Heart left ventricle (tissue), 16 donors: ENCODE measurements at regions not wholly inside any gene's neighbourhood (a gene's known extent, or its start where the extent isn't known, plus 50 kb on each side); places are given as distances from the start of the nearest gene placed in this dataset.

Experiments
- ATAC-seq, 4 donors: fragments of 200-7000 bp; cut with Tn5 transposase; one replicate each; pipeline ENCODE4 v1.9.1; 2020 to 2022; ENCODE audit warnings: moderate library complexity in 4 of 4, mild to moderate bottlenecking in 3 of 4, moderate number of reproducible peaks in 1 of 4
- DNase-seq, 5 donors: peaks; one replicate each; pipeline ENCODE4 v3.0.0-alpha.2; 2020
- H3K27ac ChIP-seq, 12 donors: fragments of 200-600 bp; sonication (generic) in 4 of 12; one replicate each; pipeline versions ENCODE4 v1.5.0 to v1.8.0; 2016 to 2022; ENCODE audit warnings: mild to moderate bottlenecking in 2 of 12
- H3K27me3 ChIP-seq, 9 donors: fragments of 200-600 bp; sonication (generic) in 2 of 9; one replicate each; pipeline versions ENCODE4 v1.5.1 to v1.8.0; 2016 to 2022; ENCODE audit warnings: mild to moderate bottlenecking in 3 of 9
- H3K36me3 ChIP-seq, 9 donors: fragments of 200-600 bp; sonication (generic) in 2 of 9; one replicate each; pipeline versions ENCODE4 v1.5.0 to v1.8.0; 2018 to 2022; ENCODE audit warnings: mild to moderate bottlenecking in 2 of 9
- H3K4me1 ChIP-seq, 12 donors: fragments of 200-600 bp; sonication (generic) in 4 of 12; one replicate each; pipeline versions ENCODE4 v1.5.0 to v1.8.0; 2016 to 2022; ENCODE audit warnings: mild to moderate bottlenecking in 3 of 12
- H3K4me3 ChIP-seq, 12 donors: fragments of 200-600 bp; sonication (generic) in 4 of 12; one replicate each; pipeline versions ENCODE4 v1.5.0 to v1.8.0; 2017 to 2022; ENCODE audit warnings: mild to moderate bottlenecking in 9 of 12, moderate library complexity in 4 of 12
- H3K9me3 ChIP-seq, 12 donors: fragments of 200-600 bp; sonication (generic) in 4 of 12; one replicate each; pipeline versions ENCODE4 v1.5.0 to v1.8.0; 2016 to 2022; ENCODE audit warnings: mild to moderate bottlenecking in 1 of 12
- CTCF ChIP-seq, 12 donors: fragments of 200-600 bp; sonication (generic) in 4 of 12; IDR thresholded peaks; one replicate each; pipeline versions ENCODE4 v1.5.0 to v1.8.0; 2018 to 2022; ENCODE audit warnings: antibody characterized with exemption in 12 of 12, mild to moderate bottlenecking in 5 of 12
- POLR2A ChIP-seq, 2 donors: fragments of 450-650 bp; IDR thresholded peaks; one replicate each; pipeline ENCODE4 v1.6.1; 2017; ENCODE audit warnings: antibody characterized with exemption in 2 of 2, mild to moderate bottlenecking in 2 of 2, moderate library complexity in 2 of 2
- WGBS, 4 donors: extraction: QIAGEN DNeasy Blood & Tissue Kit in 2 of 4; methylation state at CpG; one replicate each; pipeline versions ENCODE4 v1.1.5 to v1.1.7; 2013 to 2018; 5-methylcytosine and 5-hydroxymethylcytosine counted together
- intact Hi-C, 10 donors: fragments of 100-400 bp; cut with DNase I; formaldehyde crosslinking; loops; one replicate each; pipeline versions ENCODE4 v1.11.1 to v1.14.2; 2022
- donor health status: ischemic (EF 13 %, LVEDD 7.1; RV severe dilation, severe dysfunction).
- donor health status: healthy with polysubstance abuse.
- donor health status: DM: no; HTN: yes; CAD: no.
- donor health status: DM: no; HTN: no; CAD: no.
- donor health status: ischemic (EF 25% LVEDD 6.9; RV normal size, moderate dysfunction).
- donor health status: ischemic (EF 25% LVEDD 5.7; RV mildly dilated, moderate dysfunction).
- donor health status: healthy.
- donor health status: DM: yes; HTN: yes; CAD: no.
- donor health status: ischemic (EF 35%, LVEDD 5.7; RV mildly dilated, moderate dysfunction).
- donor health status: nonischemic (EF 11% LVEDD 7.7; RV severe dilation, severe dysfunction).
- donor health status: DM: yes; HTN: yes; CAD: no.
- donor health status: PGD.
- donor health status: ischemic (EF 29% LVEDD 5.4; RV normal size, mild dysfunction).
- donor health status: nonischemic (EF 23%, LVEDD 6.1; RV moderate dilation, normal function).

GRCh38 chr4:67291644-67292043, 253.7 kb downstream of the CENPC start:
- Histone ChIP-seq H3K4me3 (no peak overlapping the region), H3K4me1 (peaks cover 0 to 9% (median 0%) of the 10 kb centered on the region in 12 donors), H3K36me3 (no peaks in the 10 kb centered on the region), H3K27me3 (no peaks in the 10 kb centered on the region), H3K9me3 (peaks cover 0 to 6% (median 0%) of the 10 kb centered on the region in 12 donors), H3K27ac (no peak overlapping the region)
- WGBS, 4 donors = 37 to 55% (median 51%) methylated on average over 4 of the region's 4 CpGs
- intact Hi-C loops = no loop called here
- DNase-seq = no peak
- TF ChIP-seq CTCF (IDR thresholded peaks at IDR 0.05) (no peak), POLR2A (IDR thresholded peaks at IDR 0.05) (no peak)
- no peak for ATAC-seq

- peak in 1 of 12 donors; percentile 6 for TF ChIP-seq CTCF (IDR thresholded peaks at IDR 0.05)
- TF ChIP-seq POLR2A (IDR thresholded peaks at IDR 0.05) = no peak
- Histone ChIP-seq H3K27me3 (no peaks in the 10 kb centered on the region), H3K4me1 (peaks cover 0 to 9% (median 0%) of the 10 kb centered on the region in 12 donors), H3K27ac (no peak overlapping the region), H3K4me3 (no peak overlapping the region), H3K36me3 (no peaks in the 10 kb centered on the region), H3K9me3 (peaks cover 0 to 3% (median 0%) of the 10 kb centered on the region in 12 donors)
- intact Hi-C loops = no loop called here
- ATAC-seq = no peak
- no peak for DNase-seq
- WGBS, 4 donors = 61 to 74% (median 71%) methylated on average over 4 of the region's 4 CpGs
Measured at GRCh38 chr4:67288964-67289363, 256.3 kb downstream of the CENPC start.

GRCh38 chr4:67286724-67287123, 258.6 kb downstream of the CENPC start:
- Histone ChIP-seq H3K27ac (no peak overlapping the region), H3K36me3 (no peaks in the 10 kb centered on the region), H3K27me3 (no peaks in the 10 kb centered on the region), H3K4me1 (no peaks in the 10 kb centered on the region), H3K4me3 (no peak overlapping the region), H3K9me3 (peaks cover 0 to 6% (median 0%) of the 10 kb centered on the region in 12 donors)
- intact Hi-C loops = no loop called here
- 92 to 100% (median 95%) methylated on average over 5 to 17 of the region's 17 CpGs; no CpG with 5 or more reads in 1 of the 4 donors for WGBS, 4 donors
- ATAC-seq = no peak
- DNase-seq = no peak
- no peak for TF ChIP-seq CTCF (IDR thresholded peaks at IDR 0.05)
- no peak for TF ChIP-seq POLR2A (IDR thresholded peaks at IDR 0.05)

- H3K4me3 ChIP-seq = no peak overlapping the region
- peak in 1 of 4 donors; percentile 27 for ATAC-seq
- peaks cover 0 to 16% (median 0%) of the 10 kb centered on the region in 12 donors for H3K9me3 ChIP-seq
- H3K27me3 ChIP-seq = no peaks in the 10 kb centered on the region
- no peak for TF ChIP-seq CTCF (IDR thresholded peaks at IDR 0.05)
- H3K4me1 ChIP-seq = no peaks in the 10 kb centered on the region
- 81 to 91% (median 86%) methylated on average over 8 to 13 of the region's 13 CpGs for WGBS, 4 donors
- H3K36me3 ChIP-seq = no peaks in the 10 kb centered on the region
- no peak for DNase-seq
- intact Hi-C loops = no loop called here
- H3K27ac ChIP-seq = no peak overlapping the region
Measured at GRCh38 chr4:67282749-67283148, 262.6 kb downstream of the CENPC start.
